ENCODE measurements at regions not wholly inside any gene's neighbourhood (a gene's known extent, or its start where the extent isn't known, plus 50 kb on each side); places are given as distances from the start of the nearest gene placed in this dataset.

- no peak for TF ChIP-seq CTCF (optimal IDR thresholded peaks at IDR 0.05 in 1 of 3, IDR thresholded peaks at IDR 0.05 in 1 of 3, conservative IDR thresholded peaks at IDR 0.05 in 1 of 3; ENCODE audit: extremely low read depth in 1 of 3, insufficient read depth in 2 of 3, low read length in 3 of 3)
- no peak for TF ChIP-seq EZH2 (IDR thresholded peaks at IDR 0.05; ENCODE audit: low read length)
Observed at GRCh38 chr7:17014686-17015085, 132.9 kb upstream of the AGR3 start.

Data from keratinocyte (primary cell).